TTC549 (cell line): ENCODE measurements at regions not wholly inside any gene's neighbourhood (a gene's known extent, or its start where the extent isn't known, plus 50 kb on each side); places are given as distances from the start of the nearest gene placed in this dataset.

Source experiments
- FAIRE-seq: peaks from 2 replicates; lab custom pipeline; 2012; peaks lifted over from hg19 to GRCh38; lab: Jason Lieb, UNC

DNA sequence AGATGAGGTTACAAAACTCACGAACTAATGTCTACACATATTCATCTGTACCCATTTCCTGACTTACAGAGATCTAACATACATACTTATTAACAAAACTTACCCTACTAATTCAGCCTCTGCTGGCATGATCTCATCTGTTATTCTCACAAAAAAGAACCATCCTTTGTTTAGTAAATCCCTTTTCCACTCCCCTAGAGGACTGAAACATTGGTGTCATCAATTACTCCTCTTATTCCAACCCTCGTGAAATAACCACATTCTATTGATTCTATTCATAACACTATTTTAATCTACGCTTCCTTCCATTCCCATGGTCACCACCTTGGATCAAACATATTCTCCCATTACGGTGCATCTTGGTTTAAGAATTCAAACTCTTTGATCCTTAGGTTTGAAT lies 505.9 kb downstream of the SI start:
- no peak for FAIRE-seq

DNA sequence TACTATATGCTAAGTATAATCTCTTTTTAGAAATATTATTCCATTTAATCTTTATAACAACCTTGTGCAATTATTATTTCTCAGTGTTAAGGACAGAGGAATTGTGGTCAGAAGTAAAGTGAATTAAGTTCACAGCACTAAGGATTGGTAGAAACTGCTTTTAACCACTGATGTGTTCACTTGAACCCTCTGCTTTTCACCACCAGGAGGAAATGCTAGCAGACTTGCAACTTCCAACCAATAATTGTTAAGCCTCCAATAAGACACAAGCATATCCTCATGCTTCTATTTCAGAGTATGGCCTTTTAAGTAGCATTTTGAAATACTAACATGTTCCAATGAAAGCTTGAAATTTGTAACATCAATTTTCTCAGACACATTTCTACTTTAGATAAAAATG lies 527.4 kb downstream of the SI start:
- no peak for FAIRE-seq

DNA sequence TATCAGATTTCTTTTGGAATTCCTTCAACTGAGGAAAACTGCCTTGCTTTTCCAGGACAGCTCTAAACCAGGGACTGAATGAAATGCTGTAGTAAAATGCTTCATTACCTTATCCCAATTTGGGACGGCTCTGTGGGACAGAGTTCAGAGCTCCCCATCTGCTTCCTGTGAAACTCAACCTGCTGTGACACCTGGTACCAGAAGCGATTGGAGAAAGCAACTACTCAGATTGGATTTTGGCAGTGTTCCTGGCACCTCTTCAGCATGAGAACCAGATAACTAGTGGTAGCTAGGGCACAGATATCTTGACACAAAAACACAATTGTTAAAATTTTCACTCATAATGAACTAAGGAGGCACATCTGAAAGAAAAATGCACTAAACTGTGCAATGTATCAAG lies 539.1 kb downstream of the SI start:
- no peak for FAIRE-seq

DNA sequence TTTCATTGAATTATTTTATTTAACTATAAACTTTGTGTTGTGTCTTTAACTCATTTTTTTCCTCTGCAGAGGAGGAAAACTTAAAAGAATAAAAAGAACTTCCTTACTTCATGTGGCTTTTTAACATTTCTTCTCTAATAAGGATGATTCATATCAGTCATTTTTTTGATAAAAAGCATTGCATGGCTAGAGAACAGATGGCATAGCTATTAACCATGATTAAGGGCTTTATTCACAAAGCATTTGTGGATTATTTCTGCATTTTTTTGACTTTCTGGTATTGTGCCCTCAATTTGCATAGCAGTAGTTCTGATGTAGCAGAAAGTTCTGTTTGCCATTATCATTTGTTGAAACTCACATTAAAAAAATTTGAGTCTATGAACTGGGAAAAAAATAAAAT lies 540.8 kb downstream of the SI start:
- FAIRE-seq, result no peak

DNA sequence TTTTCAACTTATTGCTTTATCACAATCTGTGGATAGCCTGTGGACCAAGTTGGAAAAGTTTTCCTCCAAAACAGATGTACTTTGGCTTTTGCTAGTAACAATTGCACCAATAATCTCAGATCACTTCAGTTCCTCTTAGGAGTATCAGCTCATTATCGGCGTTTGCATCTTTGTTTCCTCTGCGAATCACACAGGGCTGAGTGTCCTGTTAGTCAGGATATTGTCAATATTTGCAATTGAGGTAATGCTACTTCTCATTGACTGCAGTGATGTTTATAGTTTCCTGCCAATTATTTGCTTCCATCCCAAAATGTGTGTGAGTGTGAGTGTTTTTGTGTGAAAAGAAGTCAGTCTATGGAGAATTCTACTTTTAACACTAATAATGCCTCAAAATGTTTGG lies 545.0 kb downstream of the SI start:
- no peak for FAIRE-seq

DNA sequence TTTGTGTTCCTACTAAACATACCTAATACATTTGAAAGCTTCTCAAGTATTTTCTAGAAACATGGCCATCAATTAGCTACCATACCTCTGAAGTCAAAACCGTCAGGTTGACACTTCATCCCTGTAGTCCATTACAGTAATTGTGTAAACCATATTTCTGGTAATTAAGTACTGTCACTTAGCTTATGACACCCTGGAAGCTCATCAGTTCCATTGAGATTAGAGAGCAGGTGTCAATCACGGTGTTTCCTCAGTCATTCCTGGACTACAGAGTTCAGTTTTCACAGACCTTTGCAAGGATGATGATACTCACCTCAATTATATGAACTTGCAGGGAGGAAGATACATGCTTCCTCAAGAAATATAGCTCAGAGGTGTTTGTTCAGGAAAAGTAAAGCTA lies 552.0 kb downstream of the SI start:
- no peak for FAIRE-seq

DNA sequence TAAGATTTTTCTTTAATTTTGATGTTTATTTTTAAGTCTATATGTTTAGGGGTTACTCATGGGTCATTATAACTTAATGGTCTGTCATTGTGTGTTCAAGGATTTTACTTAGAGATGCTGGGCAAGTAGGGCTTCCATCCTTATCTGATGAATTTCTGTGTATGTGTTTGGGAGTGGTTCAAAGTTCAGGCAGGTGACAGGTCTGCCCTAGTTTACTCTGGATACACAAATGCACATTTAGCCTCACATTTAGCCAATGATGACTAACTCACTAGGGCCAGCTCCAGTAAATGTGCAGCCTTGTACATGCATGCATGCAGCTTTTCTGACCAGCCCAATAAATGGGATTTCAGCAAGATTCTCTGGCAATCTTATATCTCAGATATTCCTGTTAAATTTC lies 554.1 kb downstream of the SI start:
- no peak for FAIRE-seq

DNA sequence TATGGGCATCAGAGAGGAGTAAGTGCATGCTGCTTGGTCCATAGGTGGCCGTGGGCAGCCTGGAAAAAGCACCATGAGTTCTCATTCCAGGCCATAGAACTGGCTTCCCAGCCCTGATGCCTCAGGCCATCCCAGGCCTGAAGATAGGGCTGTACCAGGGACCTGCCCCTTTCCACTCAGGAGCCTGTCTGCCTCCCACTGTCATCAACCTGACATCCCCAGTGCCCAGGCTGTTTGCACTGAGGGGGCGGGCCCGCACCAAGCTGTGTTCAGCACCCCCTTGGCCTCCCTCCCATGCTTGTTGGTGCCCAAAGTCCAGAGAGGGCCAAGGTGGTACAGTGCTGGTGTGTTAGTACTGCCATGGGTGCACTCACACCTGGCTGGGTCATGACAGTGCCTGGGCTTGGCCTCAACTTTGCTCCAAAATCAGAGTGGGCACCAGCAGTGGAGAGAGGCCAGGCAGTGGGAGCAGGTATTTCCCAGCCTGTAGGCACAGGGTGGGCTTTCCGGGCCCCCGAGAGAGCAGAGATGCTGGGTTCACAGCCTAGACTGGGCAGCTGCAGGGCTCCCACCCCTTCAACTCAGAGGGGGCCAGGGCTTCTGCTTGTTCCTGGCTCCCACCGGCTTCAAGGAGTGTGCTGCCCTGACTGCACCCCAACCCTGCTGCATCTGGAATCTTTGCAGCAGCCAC lies 556.1 kb downstream of the SI start:
- FAIRE-seq, result no peak

DNA sequence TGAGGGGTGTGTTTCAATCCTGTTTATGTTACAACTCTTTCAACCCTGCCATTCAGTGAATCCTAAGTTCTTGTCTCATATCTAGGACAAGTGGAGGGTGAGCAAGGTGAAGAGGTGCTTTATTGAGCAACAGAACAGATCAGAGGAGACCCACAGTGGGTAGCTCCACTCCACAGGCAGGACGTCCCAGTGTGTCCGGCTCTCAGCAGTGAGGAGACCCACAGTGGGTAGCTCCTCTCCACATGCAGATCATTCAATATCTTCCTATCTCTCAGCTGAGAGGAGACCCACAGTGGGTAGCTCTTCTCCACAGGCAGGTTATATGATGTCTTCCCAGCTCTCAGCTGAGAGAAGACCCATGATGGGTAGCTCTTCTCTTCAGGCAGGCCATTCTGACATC lies 556.7 kb downstream of the SI start:
- FAIRE-seq, result no peak

DNA sequence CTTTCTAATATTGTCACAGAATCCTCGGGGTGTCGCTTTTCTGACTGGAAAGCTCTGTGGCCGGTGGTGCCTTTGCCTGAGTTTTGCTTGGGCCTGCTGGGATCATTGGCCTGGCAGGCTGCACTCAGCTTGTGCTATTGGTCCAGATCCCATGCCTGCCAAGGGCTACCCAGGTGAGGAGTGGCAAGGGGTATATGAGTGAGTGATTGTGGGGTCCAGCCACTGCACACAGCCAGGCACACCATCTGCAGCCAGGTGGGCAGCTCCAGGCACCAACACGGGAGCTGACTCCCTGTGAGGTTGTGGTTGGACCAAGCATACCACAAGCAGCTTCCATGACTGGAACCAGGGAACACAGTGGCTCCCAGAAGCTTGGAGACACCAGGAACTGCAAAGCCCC lies 557.2 kb downstream of the SI start:
- FAIRE-seq, result no peak

DNA sequence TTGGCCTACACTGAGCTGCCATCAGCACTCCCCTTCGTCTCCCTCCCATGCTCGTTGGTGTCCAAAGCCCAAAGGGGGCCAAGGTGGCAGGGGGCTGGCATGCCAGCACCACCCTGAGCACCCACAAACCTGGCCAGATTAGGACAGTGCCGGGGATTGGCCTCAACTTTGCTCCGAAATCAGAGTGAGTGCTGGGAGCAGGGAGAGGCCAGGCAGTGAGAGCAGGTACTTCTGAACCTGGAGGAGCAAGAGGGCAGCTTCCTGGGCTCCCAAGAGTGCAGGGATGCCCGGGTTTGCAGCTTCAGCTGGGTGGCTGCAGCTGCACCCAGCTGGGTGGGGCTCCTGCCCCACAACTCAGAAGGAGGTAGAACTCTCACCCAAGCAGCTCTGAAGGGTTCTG lies 563.0 kb downstream of the SI start:
- FAIRE-seq, result no peak

DNA sequence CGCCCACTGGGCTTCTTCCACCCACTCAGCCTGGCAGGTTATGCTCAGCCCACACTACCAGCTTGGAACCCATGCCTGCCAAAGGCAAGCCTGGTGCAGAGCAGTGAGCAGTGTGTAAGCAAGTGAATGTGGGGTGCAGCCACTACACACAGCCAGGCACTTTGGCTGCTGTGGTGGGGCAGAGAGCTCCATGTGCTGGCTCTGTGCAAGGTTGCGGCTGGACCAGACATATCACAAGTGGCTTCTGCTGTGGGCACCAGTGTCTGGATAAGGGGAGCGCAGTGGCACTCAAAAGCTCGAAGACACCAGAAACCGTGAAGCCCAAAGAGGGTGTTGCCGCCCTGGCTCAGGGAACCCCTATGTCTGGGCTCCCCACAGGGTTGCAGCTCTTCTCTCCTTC lies 563.7 kb downstream of the SI start:
- no peak for FAIRE-seq

DNA sequence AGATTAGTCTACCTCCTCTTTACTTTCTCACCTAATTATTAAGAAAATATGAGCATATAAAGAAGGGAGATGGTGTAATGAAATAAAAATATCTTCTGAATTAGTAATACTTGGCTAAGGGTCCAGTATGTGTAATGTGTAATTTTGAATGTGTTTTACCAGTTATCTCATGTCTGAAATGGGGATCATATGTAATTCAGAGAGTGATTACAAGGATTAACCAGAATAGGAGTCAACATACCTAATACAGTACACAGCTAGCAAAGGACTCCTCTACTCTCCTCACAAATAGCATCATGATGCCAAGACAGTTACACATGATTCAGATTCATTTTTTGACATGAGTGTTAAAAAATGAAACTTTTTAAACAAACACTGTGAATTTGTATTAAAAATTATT lies 570.4 kb downstream of the SI start:
- no peak for FAIRE-seq

DNA sequence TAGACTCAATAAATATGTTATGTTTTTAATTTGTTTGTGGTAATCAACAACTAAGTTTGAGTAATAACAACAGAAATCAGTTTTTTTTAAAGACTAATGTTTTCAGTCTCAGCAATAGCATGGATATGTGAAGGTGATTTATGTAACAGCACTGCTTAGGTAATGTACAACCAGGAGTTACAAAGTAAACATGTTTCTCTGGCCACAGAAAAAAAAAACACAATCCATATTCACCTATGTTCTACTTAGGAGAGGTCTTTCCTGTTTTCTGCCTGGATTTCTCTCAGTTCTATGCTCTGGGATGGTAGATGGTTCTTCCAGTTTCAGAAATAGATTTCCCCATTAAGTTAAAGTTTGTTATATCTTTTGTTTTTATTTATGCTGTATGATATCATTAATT lies 579.4 kb downstream of the SI start:
- no peak for FAIRE-seq

DNA sequence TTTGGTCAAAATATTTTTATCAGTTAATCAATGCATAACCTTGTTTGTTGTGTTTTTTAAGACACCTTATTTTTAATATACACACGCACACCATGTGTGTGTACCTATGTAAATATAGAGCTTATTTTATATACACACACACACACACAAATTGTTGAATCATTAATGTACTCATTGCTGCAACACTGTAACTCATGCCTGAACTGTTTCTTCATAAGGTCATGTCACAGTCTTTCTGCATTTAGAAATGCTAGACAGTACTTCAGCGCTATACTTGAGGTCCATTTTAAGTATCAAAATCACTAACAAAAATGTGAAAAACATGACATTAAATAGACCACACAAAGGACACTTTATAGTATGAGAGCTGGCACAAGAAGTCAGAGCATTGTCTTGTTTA lies 589.4 kb downstream of the SI start:
- FAIRE-seq, result no peak

DNA sequence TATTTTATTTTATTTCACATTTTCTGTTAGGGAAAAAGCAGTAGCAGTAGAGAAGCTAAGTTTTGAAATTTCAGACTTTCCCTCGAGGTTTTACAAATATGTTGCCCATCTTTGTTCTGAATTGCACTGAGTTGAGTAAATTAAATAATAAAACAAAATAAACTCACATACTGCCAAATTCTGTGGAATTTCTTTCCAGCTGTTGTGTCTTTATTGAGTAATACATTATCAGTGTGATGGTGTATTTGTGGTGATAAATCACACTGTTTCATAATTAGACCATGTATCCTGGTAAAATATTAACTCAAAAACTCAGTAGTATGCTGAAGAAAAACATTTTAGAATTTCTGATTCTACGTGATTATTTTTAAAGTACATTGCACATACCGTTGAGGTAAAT lies 592.1 kb downstream of the SI start:
- no peak for FAIRE-seq

DNA sequence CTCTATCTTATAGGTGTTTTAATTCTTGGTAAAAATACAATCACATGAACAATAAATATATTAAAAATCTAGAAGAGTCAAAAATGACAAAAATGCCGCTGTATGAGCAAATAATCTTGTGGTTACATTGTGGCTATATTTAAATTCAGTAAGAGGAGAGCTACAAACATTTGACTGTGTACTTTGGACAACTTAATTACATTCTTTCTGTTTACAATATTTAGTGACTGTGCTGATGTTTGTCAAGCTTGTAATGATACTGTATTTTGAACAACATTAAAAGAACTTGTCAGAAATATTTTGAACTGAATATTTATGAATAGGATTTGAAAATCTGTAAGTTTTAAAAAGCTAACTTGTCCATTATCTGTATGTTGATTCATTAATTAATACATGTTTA lies 598.3 kb downstream of the SI start:
- FAIRE-seq, result no peak

DNA sequence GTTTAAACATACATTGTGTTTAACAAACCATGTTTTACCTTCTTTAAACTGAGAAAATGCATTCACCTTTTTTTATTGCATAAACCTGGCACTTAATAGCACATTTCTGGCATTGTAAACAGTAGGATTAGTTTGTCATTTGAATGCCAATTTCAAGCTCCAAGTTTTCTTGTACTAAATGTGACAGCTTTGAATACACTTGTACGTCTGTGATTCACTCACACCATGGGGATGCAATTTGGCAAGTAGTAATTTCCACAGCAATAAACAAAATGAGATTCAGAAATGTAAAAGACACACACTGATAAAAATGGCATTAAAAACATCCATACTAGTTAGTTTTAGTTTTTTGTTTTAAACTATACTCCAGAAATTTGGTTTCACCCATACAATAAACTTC lies 598.9 kb downstream of the SI start:
- no peak for FAIRE-seq

DNA sequence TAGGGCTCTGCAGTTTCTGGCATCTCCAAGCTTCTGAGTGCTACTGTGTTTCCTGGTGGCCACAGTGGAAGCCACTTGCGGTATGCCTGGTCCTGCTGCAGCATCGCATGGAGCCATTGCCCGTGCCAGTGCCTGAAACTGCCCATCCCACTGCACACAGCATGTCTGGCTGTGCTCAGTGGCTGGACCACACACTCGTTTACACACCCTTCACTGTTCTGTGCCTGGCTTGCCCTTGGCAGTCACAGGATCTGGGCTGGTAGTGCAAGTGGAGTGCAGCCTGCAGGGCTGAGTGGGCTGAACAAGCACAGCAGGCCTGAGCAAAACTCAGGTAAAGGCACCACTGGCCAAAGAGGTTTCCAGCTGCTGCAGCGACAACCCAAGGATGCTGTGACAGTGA lies 600.0 kb downstream of the SI start:
- FAIRE-seq, result no peak

DNA sequence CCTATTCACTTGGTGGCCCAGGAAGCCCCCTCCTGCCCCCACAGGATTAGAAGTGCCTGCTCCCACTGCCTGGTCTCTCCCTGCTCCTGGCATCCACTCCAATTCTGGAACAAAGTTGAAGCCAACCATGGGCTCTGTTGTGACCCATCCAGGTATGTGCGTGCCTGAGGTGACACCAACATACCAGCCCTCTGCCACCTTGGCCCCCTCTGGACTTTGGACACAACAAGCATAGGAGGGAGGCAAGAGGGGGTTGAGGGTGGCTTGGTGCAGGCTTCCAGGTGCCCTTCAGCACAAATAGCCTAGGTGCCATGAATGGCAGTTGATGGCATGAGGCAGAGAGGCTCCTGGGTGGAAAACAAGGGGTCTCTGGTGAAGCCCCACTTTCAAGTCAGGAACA lies 600.9 kb downstream of the SI start:
- FAIRE-seq, result no peak

DNA sequence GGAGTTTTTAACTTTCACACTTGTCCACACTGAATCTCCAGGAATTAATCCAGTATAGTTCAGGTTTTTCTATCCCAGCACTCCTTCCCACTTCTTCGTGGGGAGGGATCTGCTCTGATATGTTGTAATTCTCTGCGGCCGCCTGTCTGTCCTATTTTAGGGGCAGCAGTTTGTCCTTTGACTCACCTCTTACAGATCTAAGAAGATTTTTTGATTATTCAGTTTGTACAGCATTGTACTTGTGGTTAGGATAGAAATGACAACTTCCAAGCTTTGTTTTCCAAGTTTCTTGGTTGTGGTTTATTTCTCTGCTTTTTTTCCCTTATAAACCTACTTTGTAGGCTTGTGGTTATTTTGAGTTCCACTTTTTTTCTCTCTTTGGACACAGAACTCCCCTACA lies 601.7 kb downstream of the SI start:
- FAIRE-seq, result no peak

DNA sequence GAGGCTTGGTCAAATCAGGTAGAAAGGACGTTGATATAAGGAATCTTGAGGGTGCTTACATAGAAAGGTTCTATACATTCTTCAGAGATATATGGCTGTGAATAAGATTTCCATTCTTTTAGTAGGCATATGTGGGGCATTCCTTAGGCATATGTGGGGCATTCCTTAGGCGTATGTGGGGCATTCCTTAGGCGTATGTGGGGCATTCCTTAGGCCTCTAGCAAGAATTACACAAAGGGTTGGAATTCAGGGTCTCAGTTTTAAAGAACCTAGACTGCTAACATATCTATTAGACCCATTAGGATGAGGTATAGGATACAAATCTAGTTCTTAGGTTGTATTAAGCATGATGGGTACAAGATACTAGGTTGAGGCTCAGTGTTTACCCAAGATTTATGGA lies 607.8 kb downstream of the SI start:
- no peak for FAIRE-seq

DNA sequence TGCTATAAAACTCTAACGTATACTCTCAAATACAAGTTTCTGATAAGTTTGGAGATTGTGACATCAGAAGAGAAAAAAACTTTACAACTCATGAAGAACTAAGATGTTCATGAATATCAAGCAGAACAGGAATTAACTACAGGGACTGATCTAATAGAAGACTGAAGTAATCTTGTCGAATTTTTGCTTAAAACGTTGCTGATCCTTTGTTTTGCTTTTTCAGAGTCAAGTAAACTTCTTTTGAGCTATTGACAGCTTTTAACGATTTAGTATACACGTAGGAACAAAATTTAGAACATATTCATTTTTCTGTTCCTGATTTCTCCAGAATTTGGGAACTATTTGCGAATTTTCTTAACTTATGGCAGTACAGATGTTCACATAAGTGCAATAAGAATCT lies 610.2 kb downstream of the SI start:
- no peak for FAIRE-seq

DNA sequence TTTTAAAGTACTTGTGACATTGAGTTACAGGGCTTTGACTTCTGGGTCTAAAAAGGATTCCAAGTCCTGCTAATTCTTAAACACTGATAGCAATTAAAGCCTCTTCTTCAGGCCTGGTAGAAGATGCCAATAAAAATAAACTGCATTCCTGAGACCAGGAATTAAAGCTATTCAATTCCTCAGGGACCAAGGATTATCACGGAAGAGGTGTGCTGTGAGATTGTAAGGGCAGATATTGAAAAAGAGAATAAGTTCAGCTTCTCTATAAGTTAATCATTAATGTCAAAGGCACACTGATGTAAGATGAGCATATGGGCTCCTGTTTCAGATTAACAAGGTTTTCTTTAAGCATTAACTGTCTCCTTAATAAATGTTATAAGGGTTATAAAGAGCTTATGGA lies 611.3 kb downstream of the SI start:
- FAIRE-seq, result no peak

DNA sequence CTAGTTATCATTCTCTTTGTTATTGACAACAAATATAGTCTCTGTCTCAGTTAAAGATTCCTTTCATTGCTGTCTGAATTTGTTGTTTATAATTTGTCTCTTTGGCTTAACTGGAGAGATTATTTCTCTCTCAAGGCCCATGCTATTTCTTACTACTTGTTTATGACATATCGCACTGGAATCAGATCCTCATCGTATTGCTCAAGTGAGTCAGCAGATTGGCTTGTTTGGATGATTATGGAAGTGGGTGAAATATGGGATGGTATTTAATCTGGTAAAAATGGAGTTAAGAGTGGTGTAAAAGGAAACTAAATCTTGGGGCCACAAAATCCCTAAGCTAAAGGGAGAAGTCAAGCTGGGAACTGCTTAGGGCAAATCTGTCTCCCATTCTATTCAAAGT lies 613.1 kb downstream of the SI start:
- no peak for FAIRE-seq
